Liver (tissue), 3 donors: ENCODE measurements at regions not wholly inside any gene's neighbourhood (a gene's known extent, or its start where the extent isn't known, plus 50 kb on each side); places are given as distances from the start of the nearest gene placed in this dataset.

Experiments
- NR2F2 ChIP-seq: IDR thresholded peaks from 2 replicates; pipeline ENCODE4 v1.6.1; 2016; ENCODE audit warnings: antibody characterized with exemption
- TAF1 ChIP-seq: conservative IDR thresholded peaks from 2 replicates; pipeline ENCODE4 v1.6.1; 2016; ENCODE audit warnings: antibody characterized with exemption, mild to moderate bottlenecking
- TF ChIP-seq, protein P1 (sequence below): fragments of 150-350 bp; IDR thresholded peaks from 2 replicates; pipeline ENCODE4 v1.5.1; 2017; ENCODE audit warnings: improper control_type of control experiment, low read depth, low read length; ENCODE audit not compliant: missing input control
- TF ChIP-seq, protein P2 (sequence below): IDR thresholded peaks from 2 replicates; pipeline ENCODE4 v1.6.1; 2016; ENCODE audit warnings: antibody characterized with exemption
- donor health status: healthy.
- donor health status: healthy.

DNA sequence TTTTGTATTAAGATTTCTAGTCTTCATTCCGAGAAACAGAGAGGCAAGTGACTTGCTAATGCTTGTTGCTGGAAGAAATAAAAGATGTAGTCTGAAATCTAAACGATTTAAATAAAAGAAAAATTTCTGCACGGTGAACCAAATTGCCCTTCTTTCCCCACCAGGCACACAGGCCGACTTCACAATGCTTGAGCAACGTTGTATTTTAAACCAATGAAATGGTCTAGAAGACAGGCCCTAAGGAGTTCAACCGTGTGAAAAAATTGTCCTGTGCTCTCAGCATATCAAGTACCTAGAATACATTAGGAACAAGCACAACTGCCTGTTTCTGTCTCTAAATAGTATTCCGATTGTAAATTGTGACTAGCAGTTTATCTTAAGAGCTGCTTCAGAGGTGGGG is 308.8 kb upstream of the SOX4 start:
- TF ChIP-seq TAF1 (no peak), NR2F2 (no peak)
- TF ChIP-seq, protein P1, sequence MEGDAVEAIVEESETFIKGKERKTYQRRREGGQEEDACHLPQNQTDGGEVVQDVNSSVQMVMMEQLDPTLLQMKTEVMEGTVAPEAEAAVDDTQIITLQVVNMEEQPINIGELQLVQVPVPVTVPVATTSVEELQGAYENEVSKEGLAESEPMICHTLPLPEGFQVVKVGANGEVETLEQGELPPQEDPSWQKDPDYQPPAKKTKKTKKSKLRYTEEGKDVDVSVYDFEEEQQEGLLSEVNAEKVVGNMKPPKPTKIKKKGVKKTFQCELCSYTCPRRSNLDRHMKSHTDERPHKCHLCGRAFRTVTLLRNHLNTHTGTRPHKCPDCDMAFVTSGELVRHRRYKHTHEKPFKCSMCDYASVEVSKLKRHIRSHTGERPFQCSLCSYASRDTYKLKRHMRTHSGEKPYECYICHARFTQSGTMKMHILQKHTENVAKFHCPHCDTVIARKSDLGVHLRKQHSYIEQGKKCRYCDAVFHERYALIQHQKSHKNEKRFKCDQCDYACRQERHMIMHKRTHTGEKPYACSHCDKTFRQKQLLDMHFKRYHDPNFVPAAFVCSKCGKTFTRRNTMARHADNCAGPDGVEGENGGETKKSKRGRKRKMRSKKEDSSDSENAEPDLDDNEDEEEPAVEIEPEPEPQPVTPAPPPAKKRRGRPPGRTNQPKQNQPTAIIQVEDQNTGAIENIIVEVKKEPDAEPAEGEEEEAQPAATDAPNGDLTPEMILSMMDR, result no peak
- TF ChIP-seq, protein P2, sequence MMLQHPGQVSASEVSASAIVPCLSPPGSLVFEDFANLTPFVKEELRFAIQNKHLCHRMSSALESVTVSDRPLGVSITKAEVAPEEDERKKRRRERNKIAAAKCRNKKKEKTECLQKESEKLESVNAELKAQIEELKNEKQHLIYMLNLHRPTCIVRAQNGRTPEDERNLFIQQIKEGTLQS, result no peak
